Fibroblast of upper back skin (primary cell): ENCODE measurements at regions not wholly inside any gene's neighbourhood (a gene's known extent, or its start where the extent isn't known, plus 50 kb on each side); places are given as distances from the start of the nearest gene placed in this dataset.
"Not testable (repeated sequence)": the region's sequence is repeated elsewhere in the genome, so short reads cannot be mapped to it uniquely, and the experiment has no call there.

Experiments used
- DNase-seq: peaks from one replicate; pipeline ENCODE4 v3.0.0-alpha.2; 2013

DNA sequence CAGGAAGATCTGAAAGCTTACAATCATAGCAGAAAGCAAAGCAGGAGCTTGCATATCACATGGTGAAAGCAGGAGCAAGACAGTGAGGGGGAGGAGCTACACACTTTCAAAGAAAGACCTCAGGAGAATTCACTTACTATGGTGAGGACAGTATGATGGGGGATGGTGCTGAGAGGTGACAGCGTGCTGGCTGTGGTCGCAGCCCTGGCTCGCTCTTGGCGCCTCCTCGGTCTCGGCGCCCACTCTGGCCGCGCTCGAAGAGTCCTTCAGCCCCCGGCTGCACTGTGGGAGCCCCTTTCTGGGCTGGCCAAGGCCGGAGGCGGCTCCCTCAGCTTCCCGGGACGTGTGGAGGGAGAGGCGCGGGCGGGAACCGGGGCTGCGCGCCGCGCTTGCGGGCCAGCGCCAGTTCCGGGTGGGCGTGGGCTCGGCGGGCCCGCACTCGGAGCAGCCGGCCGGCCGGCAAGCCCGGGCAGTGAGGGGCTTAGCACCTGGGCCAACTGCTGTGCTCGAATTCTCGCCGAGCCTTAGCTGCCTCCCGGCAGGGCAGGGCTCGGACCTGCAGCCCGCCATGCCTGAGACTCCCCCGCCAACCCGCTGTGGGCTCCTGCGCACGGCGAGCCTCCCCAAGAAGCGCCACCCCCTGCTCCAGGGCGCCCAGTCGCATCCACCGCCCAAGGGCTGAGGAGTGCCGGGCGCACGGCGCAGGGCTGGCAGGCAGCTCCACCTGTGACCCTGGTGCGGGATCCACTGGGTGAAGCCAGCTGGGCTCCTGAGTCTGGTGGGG, 131.9 kb upstream of the SPATS2L start:
- DNase-seq = no peak

DNA sequence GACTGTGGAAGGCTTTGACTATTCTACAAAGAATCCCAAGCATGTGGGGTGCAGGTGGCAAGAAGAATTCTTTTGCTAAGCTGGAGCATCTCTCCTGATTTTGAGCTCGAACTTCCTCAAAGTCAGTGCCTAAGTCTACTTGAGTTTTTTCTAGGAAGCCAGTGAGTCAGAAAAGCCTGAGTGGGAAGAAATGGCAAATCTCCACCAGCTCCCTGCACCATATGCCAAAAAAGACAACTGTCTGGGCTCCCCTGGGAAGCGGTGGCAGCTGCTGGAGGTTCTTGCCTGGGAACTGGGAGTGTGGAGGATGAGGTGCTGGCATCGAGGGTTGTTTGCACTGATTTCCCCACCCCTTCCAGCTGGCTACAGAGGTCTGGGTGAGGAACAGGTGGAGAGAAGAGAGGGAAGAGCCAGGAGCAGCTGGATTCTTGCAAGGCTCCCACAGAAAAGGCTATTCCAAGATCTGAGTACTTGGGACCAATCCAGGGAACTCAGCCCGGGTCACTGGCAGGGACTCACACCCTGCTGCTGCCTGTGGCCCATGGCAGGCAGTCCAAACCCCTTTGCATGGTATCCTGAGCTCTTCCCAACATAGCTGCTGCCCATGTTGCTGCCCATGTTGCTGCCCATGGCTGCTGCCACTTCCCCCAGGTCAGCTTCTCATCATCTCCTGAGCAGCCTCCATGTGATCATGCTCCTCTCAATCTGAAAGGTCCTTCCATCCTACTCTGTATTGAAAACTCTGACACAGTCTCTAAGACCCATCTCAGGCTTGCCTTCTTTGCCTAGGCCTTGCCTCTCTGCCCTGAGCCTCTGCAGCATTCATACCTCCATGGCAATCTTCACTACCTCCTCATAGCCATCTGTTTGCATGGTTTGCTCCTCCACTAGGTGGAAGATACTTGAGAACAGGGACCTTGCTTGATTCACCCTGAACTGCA, 128.3 kb upstream of the SPATS2L start:
- peak; percentile 82 for DNase-seq

DNA sequence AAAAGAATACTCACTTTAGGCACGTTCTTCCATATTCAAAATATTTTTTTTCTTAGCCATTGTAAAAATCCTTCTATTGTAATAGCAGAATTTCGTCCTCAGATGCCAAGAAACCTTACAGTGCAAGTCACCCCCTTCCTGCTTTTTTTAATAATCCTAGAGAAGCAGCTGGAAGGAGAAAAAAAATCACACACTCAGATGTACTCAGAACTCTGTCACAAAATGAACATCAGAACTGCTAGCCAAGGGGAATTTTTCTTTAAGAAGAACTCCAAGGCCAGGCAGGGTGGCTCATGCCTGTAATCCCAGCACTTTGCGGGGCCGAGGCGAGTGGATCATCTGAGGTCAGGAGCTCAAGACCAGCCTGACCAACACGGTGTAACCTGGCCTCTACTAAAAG, 127.3 kb upstream of the SPATS2L start:
- no peak for DNase-seq

DNA sequence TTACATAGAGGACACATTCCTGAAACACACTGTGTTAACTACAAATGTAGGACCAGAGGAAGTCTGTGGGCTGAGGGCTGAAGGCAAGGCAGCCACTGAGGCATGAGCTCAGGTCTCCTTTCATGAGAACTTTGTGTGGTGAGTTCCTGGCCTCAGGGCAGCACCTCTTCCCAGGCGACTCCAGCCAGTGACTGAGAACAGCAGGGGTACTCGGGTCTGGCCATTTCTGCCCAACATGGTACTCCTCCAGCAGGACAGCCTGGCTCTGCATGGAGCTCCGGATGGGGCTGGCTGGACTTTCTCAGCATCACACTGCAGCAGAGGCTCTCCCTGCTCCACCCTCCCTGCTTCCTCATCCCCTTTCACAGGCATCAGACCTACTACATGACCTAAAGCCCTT, 125.5 kb upstream of the SPATS2L start:
- DNase-seq = no peak

DNA sequence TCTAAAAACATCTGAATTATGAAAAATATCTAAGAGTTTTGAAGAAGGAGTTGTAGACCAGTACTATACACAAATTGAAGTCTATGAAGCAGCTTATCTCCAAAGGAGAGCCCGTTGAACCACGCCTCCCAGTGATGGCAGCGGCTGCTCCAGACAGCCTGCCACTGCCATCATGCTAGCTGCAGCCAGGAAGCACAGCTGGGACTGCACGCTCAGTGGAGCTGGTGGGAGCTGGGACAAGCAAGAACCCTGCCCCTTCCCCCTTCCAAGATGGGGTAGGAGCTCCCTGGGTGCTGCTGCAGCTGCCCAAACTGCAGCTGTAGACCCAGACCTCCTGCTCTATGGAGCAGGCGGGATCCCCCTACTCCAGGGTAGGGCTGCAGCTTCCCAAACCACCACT, 124.7 kb upstream of the SPATS2L start:
- DNase-seq = no peak

DNA sequence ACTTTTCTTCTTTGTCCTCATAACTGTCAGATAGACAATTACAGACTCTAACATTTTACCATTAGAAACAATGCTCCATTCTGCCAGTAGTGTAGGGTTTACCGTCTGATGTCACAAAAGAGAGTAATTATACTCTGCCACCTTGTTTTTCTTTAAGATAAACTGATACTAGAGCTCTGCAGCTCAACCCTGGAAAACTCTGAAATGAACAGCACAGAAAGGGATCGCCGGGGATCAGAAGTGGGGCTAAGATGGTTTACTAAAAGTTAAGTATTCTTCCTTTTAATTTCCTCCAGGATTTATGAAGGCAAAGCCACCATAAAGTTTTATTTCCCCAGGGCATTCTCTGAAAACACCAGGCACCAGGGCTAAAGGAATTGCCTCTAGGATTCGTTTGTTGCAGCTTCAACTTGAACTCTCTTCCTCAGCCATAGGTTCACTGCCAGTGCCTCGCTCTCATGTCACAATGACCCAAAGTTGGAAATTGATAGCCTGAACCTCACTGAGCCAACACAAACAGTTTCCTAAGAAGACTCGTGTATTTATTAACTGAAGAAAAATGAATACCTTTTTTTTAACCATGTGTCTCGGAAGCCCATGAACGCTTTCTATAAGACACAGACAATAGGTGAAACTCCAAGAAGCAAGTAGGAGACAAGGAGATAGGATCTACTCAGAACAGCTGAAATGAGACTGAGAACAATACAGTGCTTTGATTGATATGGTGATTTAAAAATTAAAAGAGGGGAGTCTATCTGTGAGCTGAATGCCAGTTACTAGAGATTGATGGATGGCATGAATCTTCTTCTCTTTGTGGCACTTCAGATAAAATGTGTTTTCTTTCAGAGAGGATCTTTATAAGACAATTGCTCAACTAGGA, 121.5 kb upstream of the SPATS2L start:
- no peak for DNase-seq

DNA sequence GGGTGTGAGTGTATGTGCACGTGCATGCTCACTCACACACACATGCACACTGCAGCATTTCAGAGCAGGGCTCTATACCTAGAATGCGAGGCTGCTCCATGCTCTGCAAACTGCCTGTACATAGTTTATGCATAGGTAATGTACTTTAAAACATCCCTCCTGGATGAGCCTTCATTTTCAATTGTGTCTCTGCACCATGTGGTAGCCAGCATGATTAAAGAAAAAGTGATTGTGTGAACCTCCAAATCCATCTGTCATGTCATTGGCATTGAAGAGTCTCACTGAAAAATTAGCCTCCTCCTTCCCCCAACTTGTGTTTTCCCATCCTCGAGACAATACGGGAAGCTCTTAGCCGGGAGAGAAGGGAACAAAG, 120.9 kb upstream of the SPATS2L start:
- DNase-seq = no peak

DNA sequence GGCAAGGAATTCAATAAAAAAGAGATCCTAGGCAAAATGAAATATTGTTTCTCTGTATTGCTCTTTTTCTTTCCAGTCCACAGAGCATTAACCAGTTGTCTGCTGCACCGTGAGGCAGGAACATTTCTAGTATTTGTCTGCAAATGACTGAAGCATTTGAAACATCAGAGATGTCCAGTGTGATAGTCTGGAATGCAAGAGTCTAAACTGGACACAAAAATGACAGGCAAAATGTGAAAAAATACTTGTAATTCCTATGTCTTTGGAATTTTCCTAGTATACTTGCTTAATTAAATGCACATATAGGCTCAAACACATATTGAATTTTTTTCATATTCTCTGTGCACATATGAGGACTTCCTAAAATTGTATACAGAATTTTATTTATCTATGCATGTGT, 120.5 kb upstream of the SPATS2L start:
- peak; percentile 27 for DNase-seq

DNA sequence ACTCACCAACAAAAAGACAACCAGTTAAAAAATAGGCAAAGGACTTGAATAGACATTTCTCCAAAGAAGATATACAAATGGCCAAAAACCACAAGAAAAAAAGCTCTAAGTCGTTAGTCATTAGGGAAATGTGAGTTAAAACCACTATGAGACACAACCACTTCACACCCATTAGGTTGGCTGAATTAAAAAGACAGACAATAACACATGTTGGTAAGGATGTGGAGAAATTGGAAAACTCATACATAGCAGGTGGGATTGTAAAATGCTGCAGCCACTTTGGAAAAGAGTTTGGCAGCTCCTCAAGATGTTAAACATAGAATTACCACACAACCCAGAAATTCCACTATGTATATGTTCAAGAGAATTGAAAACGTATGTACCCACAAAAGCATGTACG, 117.6 kb upstream of the SPATS2L start:
- DNase-seq = peak; percentile 50

DNA sequence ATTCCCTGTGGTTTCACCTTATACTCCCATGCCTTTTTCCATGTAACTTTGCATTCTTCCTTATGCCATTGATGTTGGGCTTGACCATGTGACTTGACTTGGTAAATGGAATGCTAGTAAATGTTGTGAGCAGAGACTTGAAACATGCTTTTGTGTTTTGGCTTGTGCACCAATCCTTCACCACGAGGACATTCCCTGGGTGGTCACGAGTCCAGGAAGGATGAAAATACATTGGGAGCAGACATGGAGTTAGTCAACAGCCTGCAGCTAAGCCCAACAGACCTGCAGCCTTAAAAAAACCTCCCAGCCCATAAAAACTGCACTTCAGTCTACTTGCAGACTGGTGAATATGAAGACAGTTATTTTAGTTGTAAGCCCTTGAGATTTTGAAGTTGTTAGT, 116.5 kb upstream of the SPATS2L start:
- DNase-seq = peak; percentile 58

DNA sequence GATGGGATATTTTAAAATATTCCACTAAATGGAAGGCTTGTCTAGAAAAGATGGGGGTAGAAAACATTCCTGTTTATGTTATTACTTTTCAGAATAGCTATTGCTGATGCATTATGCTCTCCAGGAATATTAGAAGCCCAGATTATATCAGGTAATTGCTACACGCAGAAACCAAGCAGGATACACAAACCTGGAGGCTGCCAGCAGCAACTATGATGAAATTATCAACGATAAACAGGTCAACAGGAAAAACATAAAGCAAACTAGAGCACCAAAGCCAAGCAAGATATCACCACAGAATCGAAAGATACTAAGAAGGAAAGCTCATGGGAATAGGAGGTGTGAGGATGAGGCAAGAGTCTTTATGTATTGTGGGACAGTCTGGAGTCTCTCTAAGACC, 113.2 kb upstream of the SPATS2L start:
- no peak for DNase-seq

DNA sequence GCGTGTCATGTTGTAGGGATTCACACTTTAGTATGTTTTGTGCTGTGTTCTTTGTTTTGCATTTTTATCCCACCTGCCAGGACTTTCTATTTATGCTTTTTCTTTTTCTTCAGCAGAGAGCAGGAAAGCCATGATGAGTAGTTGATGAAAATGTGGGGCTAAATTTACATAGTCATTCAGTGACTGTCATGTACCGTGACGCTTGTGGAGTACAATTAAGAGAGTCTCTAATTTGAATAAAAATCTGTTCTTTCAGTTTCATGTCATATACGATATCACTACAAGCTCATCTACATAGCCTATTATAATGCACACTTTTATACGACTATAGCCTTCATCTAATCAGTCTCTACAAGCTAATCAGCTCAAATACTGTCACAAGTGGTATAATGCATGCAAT, 112.7 kb upstream of the SPATS2L start:
- DNase-seq = no peak

DNA sequence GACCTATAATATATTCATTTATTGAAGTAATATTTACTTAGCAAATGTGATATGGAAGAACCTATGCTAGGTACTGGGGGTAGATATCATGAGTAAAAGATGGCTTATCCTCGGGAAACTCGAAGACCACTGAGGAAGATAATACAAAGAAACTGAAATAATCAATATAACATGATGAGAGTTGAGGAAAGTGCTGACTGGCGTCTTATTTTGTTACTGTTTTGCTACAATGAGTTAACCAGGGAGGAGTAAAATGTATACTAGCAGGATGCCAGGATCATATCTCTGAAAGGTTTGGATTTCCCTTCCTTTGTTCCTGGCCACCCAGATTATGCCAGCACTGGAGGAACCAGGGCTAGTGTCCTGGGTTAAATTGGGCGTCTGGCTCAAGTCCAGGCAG, 111.7 kb upstream of the SPATS2L start:
- no peak for DNase-seq

DNA sequence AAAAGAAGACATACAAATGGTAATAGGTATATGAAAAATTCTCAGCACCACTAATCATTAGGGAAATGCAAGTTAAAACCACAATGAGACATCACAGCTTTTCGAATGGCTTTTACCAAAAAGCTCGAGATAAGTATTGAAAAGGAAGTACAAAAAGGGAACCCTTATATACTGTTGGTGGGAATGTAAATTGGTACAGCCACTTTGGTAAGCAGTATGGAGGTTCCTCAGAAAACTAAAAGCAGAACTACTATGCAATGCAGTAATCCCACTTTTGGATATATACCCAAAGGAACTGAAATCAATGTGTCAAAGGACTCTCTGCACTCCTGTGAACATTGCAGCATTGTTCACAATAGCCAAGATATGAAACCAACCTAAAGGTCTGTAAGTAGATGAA, 107.5 kb upstream of the SPATS2L start:
- no peak for DNase-seq

DNA sequence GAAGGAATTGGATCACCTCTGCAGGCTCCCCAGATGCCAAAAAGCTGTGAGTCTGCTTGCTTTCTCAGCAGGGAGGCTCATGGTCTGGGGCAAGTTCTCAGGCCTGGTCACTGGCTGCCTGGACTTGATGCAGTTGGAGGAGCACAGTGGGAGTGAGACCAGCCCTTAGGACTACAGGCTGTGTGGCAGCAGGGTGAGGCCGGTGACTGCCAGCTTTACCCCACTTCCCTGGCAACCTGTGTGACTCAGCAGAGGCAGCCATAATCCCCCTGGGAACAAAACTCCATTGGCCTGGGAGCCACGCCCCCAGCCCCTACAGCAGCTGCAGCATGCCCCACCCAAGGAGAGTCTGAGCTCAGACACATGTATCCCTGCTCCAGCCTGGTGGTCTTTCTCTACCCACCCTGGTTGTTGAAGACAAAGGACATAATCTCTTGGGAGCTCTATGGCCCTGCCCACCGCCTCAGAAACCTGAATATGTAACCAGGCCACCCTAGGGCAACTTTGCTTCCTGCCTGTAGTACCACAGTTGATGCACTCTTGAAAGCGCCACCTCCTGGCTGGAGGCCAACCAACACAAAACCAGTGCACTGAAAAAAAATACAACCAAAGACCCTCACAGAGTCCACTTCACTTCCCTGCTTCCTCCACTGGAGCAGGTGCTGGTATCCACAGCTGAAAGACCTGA, 106.8 kb upstream of the SPATS2L start:
- DNase-seq = no peak

DNA sequence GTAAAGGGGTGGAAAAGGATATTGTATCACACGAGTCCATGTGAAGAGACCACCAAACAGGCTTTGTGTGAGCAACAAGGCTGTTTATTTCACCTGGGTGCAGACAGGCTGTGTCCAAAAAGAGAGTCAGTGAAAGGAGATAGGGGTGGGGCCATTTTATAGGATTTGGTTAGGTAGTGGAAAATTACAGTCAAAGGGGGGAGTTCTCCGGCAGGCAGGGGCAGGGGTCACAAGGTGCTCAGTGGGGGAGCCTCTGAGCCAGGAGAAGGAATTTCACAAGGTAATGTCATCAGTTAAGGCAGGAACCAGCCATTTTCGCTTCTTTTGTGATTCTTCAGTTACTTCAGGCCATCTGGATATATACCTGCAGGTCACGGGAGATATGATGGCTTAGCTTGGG, 104.7 kb upstream of the SPATS2L start:
- DNase-seq = not testable (repeated sequence)

DNA sequence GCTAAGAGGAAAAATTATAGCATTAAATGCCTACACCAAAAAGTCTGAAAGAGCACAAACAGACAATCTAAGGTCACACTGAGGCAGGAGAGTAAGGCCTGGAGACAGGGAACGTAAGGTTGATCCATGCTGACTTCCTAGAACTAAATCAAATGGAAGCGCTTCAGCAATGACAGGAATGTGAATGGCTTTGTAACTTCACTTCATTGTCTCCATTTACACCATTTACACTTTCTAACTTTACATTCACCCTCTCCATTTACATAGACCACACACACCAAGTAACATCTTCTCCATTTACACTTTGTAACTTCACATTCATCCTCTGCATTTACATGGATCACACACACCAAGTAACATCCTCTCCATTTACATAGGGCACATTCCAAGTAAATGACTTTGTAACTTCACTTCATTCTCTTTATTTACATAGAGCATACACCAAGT, 103.1 kb upstream of the SPATS2L start:
- no peak for DNase-seq

DNA sequence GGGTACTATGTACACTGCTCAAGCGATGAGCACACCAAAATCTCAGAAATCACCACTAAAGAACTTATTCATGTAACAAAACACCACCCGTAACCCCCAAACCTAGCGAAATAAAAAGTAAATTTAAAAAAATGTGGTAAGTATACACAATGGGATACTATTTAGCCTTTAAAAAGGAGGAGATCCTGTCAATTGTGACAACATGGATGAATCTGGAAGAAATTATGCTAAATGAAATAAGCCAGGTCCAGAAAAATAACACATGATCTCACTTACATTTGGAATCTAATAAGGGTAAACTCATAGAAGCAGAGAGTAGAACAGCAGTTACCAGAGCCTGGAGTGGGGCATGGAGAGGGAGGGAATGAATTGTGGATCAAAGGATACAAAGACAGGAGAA, 98.5 kb upstream of the SPATS2L start:
- no peak for DNase-seq

DNA sequence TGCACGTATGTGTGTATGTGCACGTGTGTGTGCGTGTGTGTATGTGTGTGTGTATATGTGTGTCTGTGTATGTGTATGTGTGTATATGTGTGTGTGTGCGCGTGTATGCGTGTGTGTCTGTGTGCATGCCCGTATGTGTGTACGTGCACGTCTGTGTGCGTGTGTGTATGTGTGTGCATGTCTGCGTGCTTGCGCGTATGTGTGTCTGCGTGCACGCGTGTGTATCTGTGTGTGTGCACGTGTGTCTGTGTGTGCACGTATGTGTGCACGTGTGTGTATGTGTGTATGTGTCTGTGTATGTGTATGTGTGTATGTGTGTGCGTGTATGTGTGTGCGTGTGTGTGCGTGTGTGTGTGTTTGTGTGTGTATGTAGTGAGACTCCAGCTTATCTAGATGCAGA, 97.5 kb upstream of the SPATS2L start:
- DNase-seq = no peak

DNA sequence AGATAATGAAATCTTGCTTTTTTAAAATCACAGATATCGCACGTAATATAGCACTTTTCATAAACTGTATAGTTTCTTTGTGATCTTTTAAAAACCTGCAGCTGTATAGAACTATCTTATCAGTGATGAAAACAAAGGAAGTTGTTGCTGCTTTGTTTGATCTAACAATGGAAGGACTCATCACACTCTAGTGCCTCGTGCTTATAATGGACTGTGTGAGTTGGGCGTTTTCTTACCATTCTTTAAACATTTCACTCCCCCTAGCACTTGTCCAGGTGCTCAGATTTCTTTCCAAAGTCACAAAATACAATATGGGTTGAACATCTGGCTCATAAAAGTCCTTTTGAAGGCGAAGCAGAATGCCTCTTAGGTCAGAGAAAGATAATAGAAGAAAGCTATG, 94.8 kb upstream of the SPATS2L start:
- no peak for DNase-seq

DNA sequence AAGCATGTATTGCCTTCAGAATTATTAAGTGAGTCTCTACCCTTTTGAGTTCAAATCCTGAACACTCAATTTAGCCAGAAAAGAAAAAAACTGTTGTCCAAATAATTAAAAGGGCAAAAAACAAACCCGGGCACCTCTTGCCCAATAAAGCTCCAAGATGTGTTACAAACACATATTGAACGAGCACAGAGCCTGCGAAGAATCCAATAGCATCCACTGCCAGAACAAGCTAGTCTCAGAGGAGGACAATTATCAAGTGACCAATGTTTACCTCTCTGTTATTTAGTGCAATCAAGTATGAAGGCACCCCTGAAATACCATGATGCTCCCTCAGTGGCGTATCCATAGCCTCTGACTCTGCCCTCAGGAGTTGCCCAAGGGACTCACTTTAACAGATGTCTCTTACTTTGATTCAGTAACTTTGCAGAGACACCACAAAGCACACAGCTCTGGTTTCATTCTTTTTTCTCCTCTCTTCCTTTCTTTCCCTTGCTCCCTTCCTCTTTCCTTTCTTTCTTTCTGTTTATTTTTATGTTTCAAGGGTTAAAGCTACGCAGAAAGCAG, 93.5 kb upstream of the SPATS2L start:
- peak; percentile 21 for DNase-seq

DNA sequence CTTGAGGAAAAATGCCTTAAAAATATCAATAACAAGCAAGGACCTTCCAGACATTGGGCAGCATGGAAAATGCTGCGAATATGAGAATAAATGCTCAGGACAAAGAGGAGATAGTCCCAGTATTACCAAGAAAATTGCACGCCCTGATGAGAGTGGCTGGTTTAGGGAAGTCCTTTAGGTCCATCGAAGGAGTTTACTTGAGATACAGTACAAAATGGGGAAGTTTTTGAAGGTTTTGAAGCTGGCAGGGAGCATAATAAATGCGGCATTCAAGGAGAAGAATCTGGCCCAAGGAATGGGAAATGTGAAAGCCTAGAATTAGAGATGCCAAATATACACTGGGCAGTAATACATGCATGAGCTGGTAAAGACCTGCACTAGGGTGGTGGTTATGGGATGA, 90.2 kb upstream of the SPATS2L start:
- no peak for DNase-seq
